Panc1 (cell line): ENCODE measurements at regions not wholly inside any gene's neighbourhood (a gene's known extent, or its start where the extent isn't known, plus 50 kb on each side); places are given as distances from the start of the nearest gene placed in this dataset.

Experiments used
- ATAC-seq: fragments of 200-7000 bp; cut with Tn5 transposase; 2 replicates; pipeline ENCODE4 v1.9.1; 2020; ENCODE audit warnings: mild to moderate bottlenecking, moderate library complexity
- BruUV-seq: library from RNA; stranded (reverse); fragments of 400-500 nt; replicated peaks from 2 replicates; lab custom pipeline; 2021; lab: Mats Ljungman, UMichigan
- CTCF ChIA-PET: fragments of 300-600 bp; sonication (Branson Sonifier 250); formaldehyde crosslinking; loops from one replicate; lab custom pipeline; 2022; ENCODE audit warnings: antibody characterized with exemption; lab: Charles Lee
- POLR2A ChIA-PET: fragments of 300-600 bp; sonication (Branson Sonifier 250); formaldehyde crosslinking; loops from one replicate; lab custom pipeline; 2022; ENCODE audit warnings: antibody characterized with exemption; lab: Charles Lee
- DNase-seq: peaks from one replicate; pipeline ENCODE4 v3.0.0-alpha.2; 2010; ENCODE audit warnings: low read depth, low spot score
- H3K27ac ChIP-seq: 2 replicates; pipeline ENCODE4 v1.5.1; 2011; ENCODE audit warnings: mild to moderate bottlenecking, low read length, inconsistent platforms
- H3K27me3 ChIP-seq: fragments of 200-500 bp; sonication (Bioruptor generic); 2 replicates; pipeline ENCODE4 v1.6.0; 2014; ENCODE audit warnings: low read length, inconsistent platforms; ENCODE audit not compliant: control insufficient read depth, insufficient read depth
- H3K36me3 ChIP-seq: fragments of 200-500 bp; sonication (Bioruptor generic); 2 replicates; pipeline ENCODE4 v1.5.1; 2014; ENCODE audit warnings: inconsistent platforms, mild to moderate bottlenecking, low read length, moderate library complexity; ENCODE audit not compliant: control insufficient read depth, insufficient read depth
- H3K4me1 ChIP-seq: 2 replicates; pipeline ENCODE4 v1.5.1; 2011; ENCODE audit warnings: inconsistent platforms, mild to moderate bottlenecking, low read length, moderate library complexity; ENCODE audit not compliant: control insufficient read depth, insufficient read depth
- H3K4me3 ChIP-seq, 2 experiments: 2 replicates each; pipeline ENCODE4 v1.5.1; 2011 to 2012; ENCODE audit warnings: low read depth in 2 of 2, low read length in 2 of 2, mild to moderate bottlenecking in 2 of 2, inconsistent platforms in 1 of 2, moderate library complexity in 1 of 2
- H3K9me3 ChIP-seq: fragments of 200-500 bp; sonication (Bioruptor generic); 2 replicates; pipeline ENCODE4 v1.5.1; 2014; ENCODE audit warnings: low read depth, mild to moderate bottlenecking, inconsistent platforms, low read length, moderate library complexity; ENCODE audit not compliant: control insufficient read depth, insufficient read depth
- POLR2AphosphoS5 ChIP-seq: IDR thresholded peaks from 2 replicates; pipeline ENCODE4 v1.6.1; 2012; ENCODE audit warnings: mild to moderate bottlenecking, low read depth, low read length, moderate library complexity
- SIN3A ChIP-seq: IDR thresholded peaks from 2 replicates; pipeline ENCODE4 v1.6.1; 2012; ENCODE audit warnings: low read depth, mild to moderate bottlenecking, low read length, moderate library complexity, borderline replicate concordance; ENCODE audit not compliant: insufficient read depth
- TCF7L2 ChIP-seq: IDR thresholded peaks from 2 replicates; pipeline ENCODE4 v1.6.1; 2011; ENCODE audit warnings: mild to moderate bottlenecking, low read depth, low read length, inconsistent platforms
- in situ Hi-C: cut with HindIII; loops from 2 replicates; pipeline ENCODE4 v1.10.0; 2016; ENCODE audit warnings: low sequenced_read_pairs, low pct_unique_long_range_greater_than_20kb
- intact Hi-C: fragments of 100-400 bp; cut with micrococcal nuclease; formaldehyde crosslinking; loops from one replicate; pipeline ENCODE4 v1.10.0; 2022; ENCODE audit not compliant: unreplicated experiment
- TF ChIP-seq, protein P1 (sequence below): fragments of 450-650 bp; IDR thresholded peaks from 2 replicates; pipeline ENCODE4 v1.5.1; 2017; ENCODE audit warnings: mild to moderate bottlenecking
- TF ChIP-seq, protein P2 (sequence below), 2 experiments: IDR thresholded peaks; 2 replicates each; pipeline ENCODE4 v1.6.1; 2011 to 2012; ENCODE audit warnings: low read depth in 2 of 2, control low read depth in 1 of 2, low read length in 1 of 2, mild to moderate bottlenecking in 1 of 2, moderate library complexity in 1 of 2; ENCODE audit not compliant: insufficient read depth in 1 of 2

DNA sequence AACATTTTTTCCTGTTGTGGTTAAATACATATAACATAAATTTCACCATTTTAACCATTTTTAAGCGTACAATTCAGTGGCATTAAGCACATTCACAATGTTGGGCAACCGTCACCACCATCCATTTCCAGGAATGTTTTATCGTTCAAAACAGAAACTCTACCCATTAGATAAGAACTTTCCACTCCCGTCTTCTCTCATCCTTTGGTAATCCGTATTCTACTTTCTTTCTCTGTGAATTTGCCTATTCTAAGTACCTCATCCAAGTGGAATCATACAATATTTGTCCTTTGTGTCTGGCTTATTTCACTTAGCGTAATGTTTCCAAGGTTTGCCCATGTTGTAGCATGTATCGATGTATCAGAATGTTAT, 336.0 kb downstream of the RRAGC start:
- Histone ChIP-seq H3K36me3 (no peaks in the 10 kb centered on the region), H3K9me3 (no peaks in the 10 kb centered on the region), H3K4me3 (no peak overlapping the region), H3K4me1 (no peaks in the 10 kb centered on the region), H3K27me3 (peaks cover 26% of the 10 kb centered on the region), H3K27ac (no peak overlapping the region)
- CTCF ChIA-PET, result no interaction called here
- POLR2A ChIA-PET, result no interaction called here
- no TSS peak for BruUV-seq
- TF ChIP-seq, protein P1, sequence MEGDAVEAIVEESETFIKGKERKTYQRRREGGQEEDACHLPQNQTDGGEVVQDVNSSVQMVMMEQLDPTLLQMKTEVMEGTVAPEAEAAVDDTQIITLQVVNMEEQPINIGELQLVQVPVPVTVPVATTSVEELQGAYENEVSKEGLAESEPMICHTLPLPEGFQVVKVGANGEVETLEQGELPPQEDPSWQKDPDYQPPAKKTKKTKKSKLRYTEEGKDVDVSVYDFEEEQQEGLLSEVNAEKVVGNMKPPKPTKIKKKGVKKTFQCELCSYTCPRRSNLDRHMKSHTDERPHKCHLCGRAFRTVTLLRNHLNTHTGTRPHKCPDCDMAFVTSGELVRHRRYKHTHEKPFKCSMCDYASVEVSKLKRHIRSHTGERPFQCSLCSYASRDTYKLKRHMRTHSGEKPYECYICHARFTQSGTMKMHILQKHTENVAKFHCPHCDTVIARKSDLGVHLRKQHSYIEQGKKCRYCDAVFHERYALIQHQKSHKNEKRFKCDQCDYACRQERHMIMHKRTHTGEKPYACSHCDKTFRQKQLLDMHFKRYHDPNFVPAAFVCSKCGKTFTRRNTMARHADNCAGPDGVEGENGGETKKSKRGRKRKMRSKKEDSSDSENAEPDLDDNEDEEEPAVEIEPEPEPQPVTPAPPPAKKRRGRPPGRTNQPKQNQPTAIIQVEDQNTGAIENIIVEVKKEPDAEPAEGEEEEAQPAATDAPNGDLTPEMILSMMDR, result no peak
- TF ChIP-seq, protein P2, sequence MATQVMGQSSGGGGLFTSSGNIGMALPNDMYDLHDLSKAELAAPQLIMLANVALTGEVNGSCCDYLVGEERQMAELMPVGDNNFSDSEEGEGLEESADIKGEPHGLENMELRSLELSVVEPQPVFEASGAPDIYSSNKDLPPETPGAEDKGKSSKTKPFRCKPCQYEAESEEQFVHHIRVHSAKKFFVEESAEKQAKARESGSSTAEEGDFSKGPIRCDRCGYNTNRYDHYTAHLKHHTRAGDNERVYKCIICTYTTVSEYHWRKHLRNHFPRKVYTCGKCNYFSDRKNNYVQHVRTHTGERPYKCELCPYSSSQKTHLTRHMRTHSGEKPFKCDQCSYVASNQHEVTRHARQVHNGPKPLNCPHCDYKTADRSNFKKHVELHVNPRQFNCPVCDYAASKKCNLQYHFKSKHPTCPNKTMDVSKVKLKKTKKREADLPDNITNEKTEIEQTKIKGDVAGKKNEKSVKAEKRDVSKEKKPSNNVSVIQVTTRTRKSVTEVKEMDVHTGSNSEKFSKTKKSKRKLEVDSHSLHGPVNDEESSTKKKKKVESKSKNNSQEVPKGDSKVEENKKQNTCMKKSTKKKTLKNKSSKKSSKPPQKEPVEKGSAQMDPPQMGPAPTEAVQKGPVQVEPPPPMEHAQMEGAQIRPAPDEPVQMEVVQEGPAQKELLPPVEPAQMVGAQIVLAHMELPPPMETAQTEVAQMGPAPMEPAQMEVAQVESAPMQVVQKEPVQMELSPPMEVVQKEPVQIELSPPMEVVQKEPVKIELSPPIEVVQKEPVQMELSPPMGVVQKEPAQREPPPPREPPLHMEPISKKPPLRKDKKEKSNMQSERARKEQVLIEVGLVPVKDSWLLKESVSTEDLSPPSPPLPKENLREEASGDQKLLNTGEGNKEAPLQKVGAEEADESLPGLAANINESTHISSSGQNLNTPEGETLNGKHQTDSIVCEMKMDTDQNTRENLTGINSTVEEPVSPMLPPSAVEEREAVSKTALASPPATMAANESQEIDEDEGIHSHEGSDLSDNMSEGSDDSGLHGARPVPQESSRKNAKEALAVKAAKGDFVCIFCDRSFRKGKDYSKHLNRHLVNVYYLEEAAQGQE (IDR thresholded peaks at IDR 0.05; ENCODE audit: insufficient read depth in 1 of 2, low read depth in 2 of 2, low read length in 1 of 2), result no peak
- no peak for TF ChIP-seq TCF7L2
- no peak for TF ChIP-seq POLR2AphosphoS5
- TF ChIP-seq SIN3A, result no peak
- intact Hi-C loops (no loop called here), in situ Hi-C loops (no loop called here)
- ATAC-seq, result no peak
- DNase-seq, result no peak

DNA sequence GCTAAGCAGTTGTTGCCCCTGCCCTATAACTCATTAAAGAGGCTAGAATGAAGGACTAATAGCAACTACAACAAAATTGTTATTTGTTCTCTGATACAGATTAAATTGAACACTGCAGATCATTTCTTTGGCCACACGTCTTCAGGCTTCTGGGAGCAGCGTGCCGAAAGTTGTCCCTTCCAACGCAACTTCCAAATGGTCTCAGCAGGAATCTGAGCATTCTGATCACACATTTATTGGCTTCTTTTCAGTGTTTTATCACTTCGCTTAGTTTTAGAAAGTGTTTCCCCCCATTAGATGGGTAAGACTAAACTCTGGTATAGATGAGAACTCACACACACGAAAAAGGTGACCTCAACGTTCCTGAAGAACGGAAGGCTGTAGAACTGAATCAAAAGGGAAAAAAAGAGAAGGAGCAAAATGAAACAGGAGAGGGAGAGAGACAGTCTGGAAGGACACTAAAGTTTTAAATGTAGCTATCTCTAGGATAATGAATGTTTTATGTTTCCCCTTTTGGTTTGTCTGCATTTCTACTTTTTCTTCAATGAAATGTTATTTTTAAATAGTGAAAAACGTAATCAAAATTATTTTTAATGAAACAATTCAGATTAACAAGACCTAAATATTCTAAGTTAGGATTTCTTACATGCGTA, 336.5 kb downstream of the RRAGC start:
- Histone ChIP-seq H3K27me3 (peaks cover 21% of the 10 kb centered on the region), H3K4me1 (no peaks in the 10 kb centered on the region), H3K27ac (no peak overlapping the region), H3K9me3 (no peaks in the 10 kb centered on the region), H3K4me3 (no peak overlapping the region), H3K36me3 (no peaks in the 10 kb centered on the region)
- TF ChIP-seq, protein P1, result no peak
- TF ChIP-seq SIN3A, result no peak
- TF ChIP-seq, protein P2 (IDR thresholded peaks at IDR 0.05; ENCODE audit: insufficient read depth in 1 of 2, low read depth in 2 of 2, low read length in 1 of 2), result no peak
- no peak for TF ChIP-seq POLR2AphosphoS5
- TF ChIP-seq TCF7L2, result no peak
- intact Hi-C loops, result no loop called here
- ChIA-PET POLR2A (no interaction called here), CTCF (no interaction called here)
- no peak for DNase-seq
- BruUV-seq, result no TSS peak
- no peak for ATAC-seq
- in situ Hi-C loops, result no loop called here
